Colonic mucosa (tissue), 4 donors: ENCODE measurements at regions not wholly inside any gene's neighbourhood (a gene's known extent, or its start where the extent isn't known, plus 50 kb on each side); places are given as distances from the start of the nearest gene placed in this dataset.

Experiments
- DNase-seq: peaks from one replicate; pipeline ENCODE4 v3.0.0-alpha.2; 2020
- H3K27ac ChIP-seq: fragments of 200-600 bp; one replicate; pipeline ENCODE4 v1.8.0; 2021
- H3K27me3 ChIP-seq: fragments of 200-600 bp; one replicate; pipeline ENCODE4 v1.8.0; 2021
- H3K36me3 ChIP-seq: fragments of 200-600 bp; one replicate; pipeline ENCODE4 v1.8.0; 2021
- H3K4me1 ChIP-seq: fragments of 200-600 bp; one replicate; pipeline ENCODE4 v1.8.0; 2021; ENCODE audit warnings: mild to moderate bottlenecking
- H3K4me3 ChIP-seq: fragments of 200-600 bp; one replicate; pipeline ENCODE4 v1.8.0; 2021
- H3K9ac ChIP-seq, 2 donors: one replicate each; pipeline ENCODE4 v1.7.0; 2013; ENCODE audit warnings: control low read depth in 2 of 2, low read depth in 2 of 2, low read length in 2 of 2
- H3K9me3 ChIP-seq: fragments of 200-600 bp; one replicate; pipeline ENCODE4 v1.8.0; 2021
- CTCF ChIP-seq: fragments of 200-600 bp; IDR thresholded peaks from one replicate; pipeline ENCODE4 v1.8.0; 2022; ENCODE audit warnings: antibody characterized with exemption, mild to moderate bottlenecking
- intact Hi-C: fragments of 100-400 bp; cut with DNase I; formaldehyde crosslinking; loops from one replicate; pipeline ENCODE4 v1.14.1; 2022
- donor health status: healthy.
- donor health status: DM: no; HTN: no; CAD: no.
- donor health status: DM: no; HTN: no; CAD: no.

GRCh38 chr4:111792632-111793031 lies 352.6 kb upstream of the FAM241A start:
- intact Hi-C loops = no loop called here
- Histone ChIP-seq H3K9me3 (no peaks in the 10 kb centered on the region), H3K4me1 (no peaks in the 10 kb centered on the region), H3K9ac (no peak overlapping the region), H3K27me3 (no peaks in the 10 kb centered on the region), H3K4me3 (no peak overlapping the region), H3K27ac (no peak overlapping the region), H3K36me3 (no peaks in the 10 kb centered on the region)
- TF ChIP-seq CTCF = no peak
- no peak for DNase-seq

- H3K36me3 ChIP-seq = no peaks in the 10 kb centered on the region
- H3K4me3 ChIP-seq = no peak overlapping the region
- intact Hi-C loops = no loop called here
- no peaks in the 10 kb centered on the region for H3K27me3 ChIP-seq
- no peak overlapping the region for H3K27ac ChIP-seq
- no peak overlapping the region for H3K9ac ChIP-seq
- no peaks in the 10 kb centered on the region for H3K9me3 ChIP-seq
- no peak for DNase-seq
- no peaks in the 10 kb centered on the region for H3K4me1 ChIP-seq
- TF ChIP-seq CTCF = no peak
Measured at GRCh38 chr4:111793433-111794091, 351.7 kb upstream of the FAM241A start.

- intact Hi-C loops = no loop called here
- Histone ChIP-seq H3K4me3 (no peak overlapping the region), H3K9me3 (no peaks in the 10 kb centered on the region), H3K27me3 (no peaks in the 10 kb centered on the region), H3K27ac (no peak overlapping the region), H3K4me1 (no peaks in the 10 kb centered on the region), H3K9ac (no peak overlapping the region), H3K36me3 (no peaks in the 10 kb centered on the region)
- DNase-seq = no peak
- TF ChIP-seq CTCF = no peak
Measured at GRCh38 chr4:111797455-111798163, 347.6 kb upstream of the FAM241A start.

GRCh38 chr4:111798840-111799239 lies 346.4 kb upstream of the FAM241A start:
- no peaks in the 10 kb centered on the region for H3K27me3 ChIP-seq
- intact Hi-C loops = no loop called here
- no peak for TF ChIP-seq CTCF

GRCh38 chr4:111800551-111800950 lies 344.7 kb upstream of the FAM241A start:
- Histone ChIP-seq H3K9ac (no peak overlapping the region), H3K36me3 (no peaks in the 10 kb centered on the region), H3K9me3 (no peaks in the 10 kb centered on the region), H3K4me1 (no peaks in the 10 kb centered on the region), H3K4me3 (no peak overlapping the region), H3K27me3 (no peaks in the 10 kb centered on the region), H3K27ac (no peak overlapping the region)
- no peak for TF ChIP-seq CTCF
- no peak for DNase-seq
- intact Hi-C loops = no loop called here

More at GRCh38 chr4:111798840-111799239, 346.4 kb upstream of the FAM241A start:
- no peak overlapping the region for H3K9ac ChIP-seq
- no peak overlapping the region for H3K4me3 ChIP-seq
- no peak overlapping the region for H3K27ac ChIP-seq
- no peaks in the 10 kb centered on the region for H3K9me3 ChIP-seq
- H3K36me3 ChIP-seq = no peaks in the 10 kb centered on the region
- DNase-seq = no peak
- H3K4me1 ChIP-seq = no peaks in the 10 kb centered on the region
